Urothelium cell line (cell line): ENCODE measurements at regions not wholly inside any gene's neighbourhood (a gene's known extent, or its start where the extent isn't known, plus 50 kb on each side); places are given as distances from the start of the nearest gene placed in this dataset.
"Not testable (repeated sequence)": the region's sequence is repeated elsewhere in the genome, so short reads cannot be mapped to it uniquely, and the experiment has no call there.

Experiments
- DNase-seq: peaks from one replicate; pipeline ENCODE4 v3.0.0; 2011; ENCODE audit warnings: low spot score, mixed read lengths
- FAIRE-seq: peaks from 2 replicates; lab custom pipeline; 2011; peaks lifted over from hg19 to GRCh38; lab: Jason Lieb, UNC

GRCh38 chr14:84483072-84483420 lies 1046.9 kb upstream of the FLRT2 start:
- no peak for FAIRE-seq
- DNase-seq = peak; percentile 4

GRCh38 chr14:84484243-84484642 lies 1045.7 kb upstream of the FLRT2 start:
- peak; percentile 5 for FAIRE-seq
- not testable (repeated sequence) for DNase-seq

- FAIRE-seq = no peak
These were observed 1044.9 kb upstream of the FLRT2 start for GRCh38 chr14:84485036-84485435.

GRCh38 chr14:84490081-84490480 lies 1039.9 kb upstream of the FLRT2 start:
- FAIRE-seq (no peak), DNase-seq (no peak)

More at GRCh38 chr14:84485036-84485435, 1044.9 kb upstream of the FLRT2 start:
- no peak for DNase-seq

- DNase-seq (no peak), FAIRE-seq (no peak)
These were observed 1037.3 kb upstream of the FLRT2 start for GRCh38 chr14:84492685-84493084.

- DNase-seq (no peak), FAIRE-seq (no peak)
These were observed 1036.2 kb upstream of the FLRT2 start for GRCh38 chr14:84493779-84494178.

GRCh38 chr14:84496677-84497076 lies 1033.3 kb upstream of the FLRT2 start:
- DNase-seq (no peak), FAIRE-seq (no peak)

- not testable (repeated sequence) for FAIRE-seq, DNase-seq
These were observed 1017.1 kb upstream of the FLRT2 start for GRCh38 chr14:84512823-84513222.

GRCh38 chr14:84519836-84520235 lies 1010.1 kb upstream of the FLRT2 start:
- no peak for FAIRE-seq
- no peak for DNase-seq

GRCh38 chr14:84520711-84521338 lies 1009.1 kb upstream of the FLRT2 start:
- FAIRE-seq = no peak
- no peak for DNase-seq

- FAIRE-seq = no peak
- DNase-seq = no peak
These were observed 1006.2 kb upstream of the FLRT2 start for GRCh38 chr14:84523746-84524145.

GRCh38 chr14:84527706-84528105 lies 1002.2 kb upstream of the FLRT2 start:
- FAIRE-seq (no peak), DNase-seq (no peak)

- FAIRE-seq (no peak), DNase-seq (no peak)
These were observed 997.9 kb upstream of the FLRT2 start for GRCh38 chr14:84532016-84532415.

GRCh38 chr14:84533181-84533725 lies 996.7 kb upstream of the FLRT2 start:
- DNase-seq (no peak), FAIRE-seq (no peak)

GRCh38 chr14:84533791-84534190 lies 996.2 kb upstream of the FLRT2 start:
- no peak for FAIRE-seq
- no peak for DNase-seq

- no peak for FAIRE-seq
- no peak for DNase-seq
These were observed 994.5 kb upstream of the FLRT2 start for GRCh38 chr14:84535484-84535883.

- FAIRE-seq (no peak), DNase-seq (no peak)
These were observed 994.0 kb upstream of the FLRT2 start for GRCh38 chr14:84535976-84536375.

- FAIRE-seq (no peak), DNase-seq (no peak)
These were observed 988.9 kb upstream of the FLRT2 start for GRCh38 chr14:84541018-84541417.

- DNase-seq (no peak), FAIRE-seq (no peak)
These were observed 986.1 kb upstream of the FLRT2 start for GRCh38 chr14:84543859-84544258.

- DNase-seq (no peak), FAIRE-seq (no peak)
These were observed 985.3 kb upstream of the FLRT2 start for GRCh38 chr14:84544486-84545131.

- DNase-seq = no peak
- FAIRE-seq = no peak
These were observed 983.7 kb upstream of the FLRT2 start for GRCh38 chr14:84546236-84546635.

- DNase-seq (no peak), FAIRE-seq (no peak)
These were observed 975.8 kb upstream of the FLRT2 start for GRCh38 chr14:84554136-84554535.
